HFF-Myc (cell line): ENCODE measurements at regions not wholly inside any gene's neighbourhood (a gene's known extent, or its start where the extent isn't known, plus 50 kb on each side); places are given as distances from the start of the nearest gene placed in this dataset.
"Not testable (repeated sequence)": the region's sequence is repeated elsewhere in the genome, so short reads cannot be mapped to it uniquely, and the experiment has no call there.

Experiments
- DNase-seq: peaks from one replicate; pipeline ENCODE4 v3.0.0-alpha.2; 2011; ENCODE audit warnings: low read depth; ENCODE audit errors: extremely low read depth
- H3K4me3 ChIP-seq: replicated peaks from 2 replicates; pipeline ENCODE4 v1.5.1; 2011; ENCODE audit warnings: low read depth, mild to moderate bottlenecking, control low read depth, low read length
- TF ChIP-seq, protein P1 (sequence below): IDR thresholded peaks from 2 replicates; pipeline ENCODE4 v1.5.1; 2012; ENCODE audit warnings: mild to moderate bottlenecking, low read depth, low read length, control low read depth; ENCODE audit errors: missing control alignments

DNA sequence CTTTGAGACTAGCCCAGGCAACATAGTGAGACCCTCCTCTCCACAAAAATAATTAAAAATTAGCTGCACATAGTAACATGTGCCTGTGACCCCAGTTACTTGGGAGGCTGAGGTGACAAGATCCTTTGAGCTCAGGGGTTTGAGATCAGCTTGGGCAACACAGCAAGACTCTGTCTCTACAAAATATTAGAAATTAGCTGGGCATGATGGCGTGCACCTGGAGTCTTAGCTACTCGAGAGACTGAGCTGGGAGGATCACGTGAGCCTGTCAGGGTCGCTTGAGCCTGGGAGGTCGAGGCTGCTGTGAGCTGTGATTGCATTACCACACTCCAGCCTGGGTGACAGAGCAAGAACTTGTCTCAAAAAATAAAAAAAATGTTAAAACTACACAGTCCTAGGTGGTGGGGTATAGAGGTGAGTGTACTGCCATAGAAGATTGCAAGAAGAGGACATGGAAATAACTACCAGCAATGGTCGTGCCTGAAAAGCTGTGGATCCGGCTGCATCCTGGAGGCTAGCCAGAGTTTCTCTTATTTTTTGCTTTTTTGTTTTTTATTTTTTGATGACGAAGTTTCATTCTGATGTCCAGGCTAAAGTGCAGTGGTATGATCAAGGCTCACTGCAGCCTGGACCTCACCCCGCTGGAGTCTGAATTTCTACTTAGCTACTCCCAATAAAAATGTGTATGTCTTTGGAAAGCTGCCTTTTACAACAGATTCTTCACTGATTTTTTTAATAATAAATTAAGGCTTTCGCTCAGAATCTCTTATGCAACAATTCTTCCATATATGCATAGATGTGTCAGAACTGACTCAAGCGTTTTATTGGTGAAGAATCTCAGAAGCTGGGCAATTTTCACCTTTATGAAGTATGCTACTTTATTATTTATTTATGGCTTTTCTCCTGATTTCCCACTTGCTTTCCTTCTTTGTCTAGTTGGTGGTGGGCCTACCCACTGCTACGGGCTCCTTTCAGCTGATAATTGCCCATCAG lies 393.8 kb downstream of the TSHZ3 start:
- TF ChIP-seq, protein P1, sequence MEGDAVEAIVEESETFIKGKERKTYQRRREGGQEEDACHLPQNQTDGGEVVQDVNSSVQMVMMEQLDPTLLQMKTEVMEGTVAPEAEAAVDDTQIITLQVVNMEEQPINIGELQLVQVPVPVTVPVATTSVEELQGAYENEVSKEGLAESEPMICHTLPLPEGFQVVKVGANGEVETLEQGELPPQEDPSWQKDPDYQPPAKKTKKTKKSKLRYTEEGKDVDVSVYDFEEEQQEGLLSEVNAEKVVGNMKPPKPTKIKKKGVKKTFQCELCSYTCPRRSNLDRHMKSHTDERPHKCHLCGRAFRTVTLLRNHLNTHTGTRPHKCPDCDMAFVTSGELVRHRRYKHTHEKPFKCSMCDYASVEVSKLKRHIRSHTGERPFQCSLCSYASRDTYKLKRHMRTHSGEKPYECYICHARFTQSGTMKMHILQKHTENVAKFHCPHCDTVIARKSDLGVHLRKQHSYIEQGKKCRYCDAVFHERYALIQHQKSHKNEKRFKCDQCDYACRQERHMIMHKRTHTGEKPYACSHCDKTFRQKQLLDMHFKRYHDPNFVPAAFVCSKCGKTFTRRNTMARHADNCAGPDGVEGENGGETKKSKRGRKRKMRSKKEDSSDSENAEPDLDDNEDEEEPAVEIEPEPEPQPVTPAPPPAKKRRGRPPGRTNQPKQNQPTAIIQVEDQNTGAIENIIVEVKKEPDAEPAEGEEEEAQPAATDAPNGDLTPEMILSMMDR, result no peak
- no peak overlapping the region for H3K4me3 ChIP-seq

DNA sequence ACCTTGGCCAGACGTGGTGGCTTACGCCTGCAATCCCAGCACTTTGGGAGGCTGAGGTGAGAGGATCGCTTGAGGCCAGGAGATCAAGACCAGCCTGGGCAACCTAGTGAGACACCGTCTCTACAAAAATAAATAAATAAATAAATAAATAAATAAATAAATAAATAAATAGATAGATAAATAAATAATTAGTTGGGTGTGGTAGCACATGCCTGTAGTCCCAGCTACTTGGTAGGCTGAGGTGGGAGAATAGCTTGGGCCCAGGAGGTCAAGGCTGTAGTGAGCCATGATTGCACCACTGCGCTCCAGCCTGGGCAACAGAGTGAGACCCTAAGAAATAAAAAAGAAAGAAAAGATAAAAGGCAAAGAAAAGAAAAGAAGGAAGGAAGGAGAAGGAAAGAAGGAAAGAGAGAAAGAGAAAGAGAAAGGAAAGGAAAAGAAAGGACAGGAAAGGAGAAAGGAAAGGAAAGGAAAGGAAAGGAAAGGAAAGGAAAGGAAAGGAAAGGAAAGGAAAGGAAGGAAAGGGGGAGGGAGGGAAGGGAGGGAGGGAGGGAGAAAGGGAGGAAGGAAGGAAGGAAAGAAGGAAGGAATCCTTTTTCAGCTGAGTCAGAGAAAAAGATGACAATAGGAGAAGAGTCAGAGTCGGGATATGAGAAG lies 404.8 kb downstream of the TSHZ3 start:
- not testable (repeated sequence) for DNase-seq, H3K4me3 ChIP-seq

More for the DNA sequence above, 393.8 kb downstream of the TSHZ3 start:
- no peak for DNase-seq

DNA sequence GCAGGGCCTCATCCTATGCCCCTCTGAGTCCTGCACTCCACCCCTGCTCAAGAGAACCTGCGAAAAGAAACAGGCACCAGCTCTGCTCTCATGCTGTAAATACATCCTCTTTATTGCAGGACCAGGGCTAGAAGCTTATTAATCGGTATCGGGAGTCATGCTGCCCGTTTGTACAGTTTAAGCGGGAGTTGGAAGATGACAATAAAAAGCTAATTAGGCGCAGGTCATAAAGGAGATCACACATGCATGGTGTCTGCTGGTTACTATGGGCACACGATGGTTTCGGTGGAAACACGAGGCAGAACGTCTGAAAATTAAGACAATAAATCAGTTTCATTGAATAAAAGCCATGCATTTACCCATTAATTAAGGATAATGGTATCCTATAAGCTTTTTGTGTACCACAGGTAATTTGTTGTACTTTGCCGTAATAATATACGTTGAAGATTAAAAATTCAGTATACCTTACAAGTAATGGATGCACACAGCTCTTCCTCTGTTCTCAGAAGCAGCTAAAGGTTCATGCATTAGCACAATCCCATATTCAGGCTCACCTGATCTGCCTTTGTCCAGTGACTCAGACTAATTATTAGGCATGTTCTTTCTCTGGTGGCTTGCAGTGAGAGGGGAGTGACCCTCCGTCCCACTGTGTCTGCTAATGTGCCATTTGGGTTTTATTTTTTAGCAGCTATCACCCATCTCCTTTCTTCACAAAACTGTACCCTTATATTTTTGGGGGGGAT lies 406.0 kb downstream of the TSHZ3 start:
- DNase-seq, result no peak
- TF ChIP-seq, protein P1, result no peak
- H3K4me3 ChIP-seq, result no peak overlapping the region

DNA sequence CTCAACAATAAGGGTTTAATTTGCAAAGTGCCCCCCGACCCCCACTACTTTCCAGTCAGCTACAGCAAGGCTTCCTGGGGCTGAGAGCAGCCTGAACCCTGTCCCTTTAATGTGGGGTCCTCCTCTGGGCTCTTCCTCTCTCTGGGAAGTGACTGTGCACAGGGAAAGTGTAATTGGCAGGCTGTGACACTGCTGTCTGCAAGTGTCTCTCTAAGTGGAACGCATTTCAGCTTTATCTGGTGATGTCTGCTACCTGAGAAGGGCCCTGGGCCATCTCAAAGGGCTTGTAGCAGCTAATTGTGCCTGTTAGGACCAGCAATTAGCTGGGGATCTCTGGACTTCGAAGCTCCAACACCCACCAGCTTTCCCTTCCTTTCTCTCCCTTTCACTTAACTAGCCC lies 406.6 kb downstream of the TSHZ3 start:
- DNase-seq, result no peak
- H3K4me3 ChIP-seq, result no peak overlapping the region
- TF ChIP-seq, protein P1, result no peak

DNA sequence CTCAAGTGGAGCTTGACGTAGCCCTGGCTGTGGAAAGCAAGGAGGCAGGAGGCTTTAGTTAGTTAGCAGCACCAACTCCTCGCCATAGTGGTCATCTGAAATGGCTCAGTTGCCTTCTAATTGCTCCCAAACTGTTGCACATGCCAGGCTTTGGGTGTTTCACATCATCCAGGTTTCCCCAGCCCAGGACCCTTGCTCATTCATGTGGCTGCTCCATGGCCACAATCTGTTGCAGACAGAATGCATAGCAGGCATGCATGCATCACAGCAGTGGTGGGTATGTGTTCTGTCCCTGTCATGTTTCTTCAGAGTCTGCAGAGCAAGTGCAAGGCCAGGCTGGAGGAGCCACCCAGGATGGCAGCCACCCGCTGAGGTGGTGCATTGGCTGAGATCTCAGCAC lies 407.6 kb downstream of the TSHZ3 start:
- no peak for DNase-seq
- TF ChIP-seq, protein P1, result no peak
- no peak overlapping the region for H3K4me3 ChIP-seq

DNA sequence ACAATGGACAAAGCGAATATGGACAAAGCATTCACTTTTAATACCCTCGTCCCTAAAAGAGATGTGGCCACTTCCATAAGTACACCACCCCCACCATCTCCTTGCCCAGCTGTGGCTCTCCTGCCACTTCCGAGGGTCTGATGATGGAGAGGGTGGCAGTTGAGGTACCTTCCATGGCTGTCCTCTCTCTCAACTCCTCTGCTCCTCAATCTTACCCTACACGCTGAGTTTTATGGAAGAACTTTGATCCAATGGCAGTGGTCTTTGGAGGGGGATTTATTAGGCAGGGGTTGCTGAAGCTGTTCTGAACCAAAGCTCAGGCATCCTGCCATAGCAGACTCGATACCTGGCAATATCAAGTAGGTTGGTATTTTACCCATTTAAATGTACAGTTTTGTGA lies 413.0 kb downstream of the TSHZ3 start:
- TF ChIP-seq, protein P1, result no peak

More for the DNA sequence above, 413.0 kb downstream of the TSHZ3 start:
- DNase-seq, result no peak
- H3K4me3 ChIP-seq, result no peak overlapping the region
